Right lobe of liver (tissue), 6 donors: ENCODE measurements at regions not wholly inside any gene's neighbourhood (a gene's known extent, or its start where the extent isn't known, plus 50 kb on each side); places are given as distances from the start of the nearest gene placed in this dataset.
"Not testable (repeated sequence)": the region's sequence is repeated elsewhere in the genome, so short reads cannot be mapped to it uniquely, and the experiment has no call there.

Experiments
- ATAC-seq, 4 donors: fragments of 200-7000 bp; cut with Tn5 transposase; one replicate each; pipeline ENCODE4 v1.9.1; 2020; ENCODE audit warnings: mild to moderate bottlenecking in 4 of 4, moderate library complexity in 4 of 4
- DNase-seq, 3 donors: peaks; one replicate each; pipeline ENCODE4 v3.0.0-alpha.2; 2020
- H3K27ac ChIP-seq, 3 donors: fragments of 200-600 bp; one replicate each; pipeline ENCODE4 v1.8.0; 2022
- H3K27me3 ChIP-seq, 2 donors: fragments of 200-600 bp; one replicate each; pipeline ENCODE4 v1.8.0; 2022
- H3K36me3 ChIP-seq, 4 donors: fragments of 200-600 bp; sonication (generic) in 1 of 4; one replicate each; pipeline versions ENCODE4 v1.5.1 to v1.8.0; 2017 to 2022; ENCODE audit warnings: control low read depth in 1 of 4
- H3K4me1 ChIP-seq, 4 donors: fragments of 200-600 bp; sonication (generic) in 1 of 4; one replicate each; pipeline versions ENCODE4 v1.5.1 to v1.8.0; 2017 to 2022; ENCODE audit warnings: control low read depth in 1 of 4
- H3K4me3 ChIP-seq, 3 donors: fragments of 200-600 bp; one replicate each; pipeline ENCODE4 v1.8.0; 2022
- H3K9me3 ChIP-seq, 4 donors: fragments of 200-600 bp; sonication (generic) in 1 of 4; one replicate each; pipeline versions ENCODE4 v1.5.1 to v1.8.0; 2017 to 2022; ENCODE audit warnings: control low read depth in 1 of 4
- POLR2A ChIP-seq: fragments of 450-650 bp; IDR thresholded peaks from one replicate; pipeline ENCODE4 v1.6.1; 2017; ENCODE audit warnings: antibody characterized with exemption, mild to moderate bottlenecking
- WGBS: methylation state at CpG from one replicate; pipeline ENCODE4 v1.1.6; 2018; ENCODE audit warnings: low coverage, low lambda C conversion rate; ENCODE audit not compliant: insufficient coverage; ENCODE audit errors: missing lambda C conversion rate; 5-methylcytosine and 5-hydroxymethylcytosine counted together
- intact Hi-C, 2 donors: fragments of 100-400 bp; cut with DNase I; formaldehyde crosslinking; loops; one replicate each; pipeline versions ENCODE4 v1.11.2 to v1.14.1; 2022
- TF ChIP-seq, protein P1 (sequence below), 4 donors: fragments of 200-600 bp in 3 of 4; fragments of 450-650 bp in 1 of 4; IDR thresholded peaks; one replicate each; pipeline versions ENCODE4 v1.5.1 to v1.8.0; 2016 to 2022; ENCODE audit warnings: antibody characterized with exemption in 4 of 4, mild to moderate bottlenecking in 2 of 4
- donor health status: DM: no; HTN: yes; CAD: no.
- donor health status: DM: no; HTN: no; CAD: no.
- donor health status: DM: no; HTN: no; CAD: no.
- donor health status: DM: no; HTN: yes; CAD: no.
- donor health status: DM: no; HTN: yes; CAD: no.

DNA sequence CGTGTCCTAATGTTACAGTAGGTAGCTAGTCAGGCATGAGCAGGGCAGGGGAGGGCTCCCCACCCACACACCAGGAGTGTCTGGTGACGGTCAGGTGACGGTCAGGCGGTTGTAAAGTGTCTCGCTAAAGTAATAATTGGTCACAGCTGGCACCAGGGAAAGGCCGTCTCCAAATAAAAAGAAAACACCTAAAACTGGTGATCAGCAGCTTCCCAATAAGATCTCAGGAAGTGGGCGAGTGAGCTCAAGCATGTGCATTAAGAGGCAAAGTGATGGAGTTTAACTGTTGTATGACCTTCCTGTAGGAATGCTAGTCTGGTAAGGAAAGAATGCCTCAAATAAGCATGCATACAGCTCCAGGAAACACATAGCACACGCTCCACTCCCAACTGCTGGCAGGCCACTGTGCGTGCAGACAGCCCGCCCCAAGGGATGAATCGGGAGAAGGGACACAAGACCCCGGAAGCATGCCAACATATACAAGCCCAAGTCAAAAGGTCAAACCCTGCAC is 177.1 kb downstream of the RNF144A start:
- ATAC-seq = no peak

DNA sequence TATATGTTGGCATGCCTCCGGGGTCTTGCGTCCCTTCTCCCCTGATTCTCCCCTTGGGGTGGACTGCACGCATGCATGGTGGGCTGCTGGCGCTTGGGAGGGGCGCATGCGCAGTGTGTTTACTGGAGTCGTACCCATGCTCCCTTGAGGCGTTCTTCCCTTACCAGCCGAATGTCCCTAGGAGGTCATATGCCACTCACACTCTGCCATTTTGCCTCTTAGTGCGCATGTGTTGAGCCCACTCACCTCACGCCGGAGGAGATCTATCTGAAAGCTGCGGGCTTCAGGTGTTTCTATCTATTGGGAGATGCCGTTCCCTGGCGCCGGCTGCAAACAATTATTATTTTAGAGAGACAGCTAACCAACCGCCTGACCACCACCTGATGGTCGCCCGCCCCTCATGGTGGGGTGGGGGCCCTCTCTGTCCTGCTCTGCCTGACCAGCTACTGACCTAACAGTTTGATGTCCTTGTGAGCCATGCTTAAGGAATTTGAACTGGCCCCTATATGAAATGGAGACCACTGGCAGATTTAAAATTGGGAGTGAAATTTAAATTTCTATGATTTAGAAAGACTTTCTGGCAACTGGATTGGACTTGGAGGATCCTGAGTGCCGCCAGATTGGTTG is 179.6 kb downstream of the RNF144A start:
- 65% methylated on average over 11 of the region's 20 CpGs for WGBS
- DNase-seq (no peak), ATAC-seq (no peak)
- H3K4me3 ChIP-seq = no peak overlapping the region
- no peaks in the 10 kb centered on the region for H3K36me3 ChIP-seq
- intact Hi-C loops = no loop called here
- H3K4me1 ChIP-seq = no peaks in the 10 kb centered on the region
- TF ChIP-seq, protein P1, sequence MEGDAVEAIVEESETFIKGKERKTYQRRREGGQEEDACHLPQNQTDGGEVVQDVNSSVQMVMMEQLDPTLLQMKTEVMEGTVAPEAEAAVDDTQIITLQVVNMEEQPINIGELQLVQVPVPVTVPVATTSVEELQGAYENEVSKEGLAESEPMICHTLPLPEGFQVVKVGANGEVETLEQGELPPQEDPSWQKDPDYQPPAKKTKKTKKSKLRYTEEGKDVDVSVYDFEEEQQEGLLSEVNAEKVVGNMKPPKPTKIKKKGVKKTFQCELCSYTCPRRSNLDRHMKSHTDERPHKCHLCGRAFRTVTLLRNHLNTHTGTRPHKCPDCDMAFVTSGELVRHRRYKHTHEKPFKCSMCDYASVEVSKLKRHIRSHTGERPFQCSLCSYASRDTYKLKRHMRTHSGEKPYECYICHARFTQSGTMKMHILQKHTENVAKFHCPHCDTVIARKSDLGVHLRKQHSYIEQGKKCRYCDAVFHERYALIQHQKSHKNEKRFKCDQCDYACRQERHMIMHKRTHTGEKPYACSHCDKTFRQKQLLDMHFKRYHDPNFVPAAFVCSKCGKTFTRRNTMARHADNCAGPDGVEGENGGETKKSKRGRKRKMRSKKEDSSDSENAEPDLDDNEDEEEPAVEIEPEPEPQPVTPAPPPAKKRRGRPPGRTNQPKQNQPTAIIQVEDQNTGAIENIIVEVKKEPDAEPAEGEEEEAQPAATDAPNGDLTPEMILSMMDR (IDR thresholded peaks at IDR 0.05) = no peak
- no peak for TF ChIP-seq POLR2A
- H3K9me3 ChIP-seq = no peaks in the 10 kb centered on the region
- H3K27ac ChIP-seq = no peak overlapping the region
- H3K27me3 ChIP-seq = no peaks in the 10 kb centered on the region

More for the DNA sequence above, 177.1 kb downstream of the RNF144A start:
- Histone ChIP-seq H3K4me3 (no peak overlapping the region), H3K9me3 (no peaks in the 10 kb centered on the region), H3K27ac (no peak overlapping the region), H3K36me3 (no peaks in the 10 kb centered on the region), H3K27me3 (no peaks in the 10 kb centered on the region), H3K4me1 (no peaks in the 10 kb centered on the region)
- DNase-seq = no peak
- intact Hi-C loops = no loop called here
- TF ChIP-seq POLR2A = no peak
- TF ChIP-seq, protein P1 (IDR thresholded peaks at IDR 0.05) = no peak
- 59% methylated on average over 3 of the region's 12 CpGs for WGBS

DNA sequence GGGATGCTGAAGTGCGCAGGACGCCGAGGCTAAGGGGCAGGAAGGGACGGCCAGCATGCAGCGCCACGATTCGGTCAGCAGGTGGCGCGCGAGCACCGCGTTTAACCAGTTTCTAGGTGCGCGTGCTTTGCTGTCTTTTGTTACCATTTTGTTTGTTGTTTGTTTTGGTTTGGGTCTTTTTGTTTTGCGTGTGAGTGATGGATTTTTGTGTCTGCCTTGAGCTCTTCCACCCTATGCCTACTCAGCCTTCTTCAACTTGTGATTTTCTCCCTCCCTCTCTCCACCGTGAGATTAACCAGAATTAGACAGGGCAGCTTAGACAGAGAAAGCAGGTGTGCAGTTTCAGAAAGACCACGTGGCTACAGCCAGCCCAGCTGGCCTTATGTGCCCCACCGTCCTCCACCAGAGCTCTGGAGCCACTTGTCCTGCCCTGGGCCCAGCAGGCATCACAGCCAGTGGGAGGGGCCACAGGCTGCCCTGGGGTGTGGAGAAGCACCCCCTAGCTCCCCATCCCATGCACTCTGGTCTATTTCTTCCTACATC is 180.2 kb downstream of the RNF144A start:
- no peaks in the 10 kb centered on the region for H3K9me3 ChIP-seq
- H3K27me3 ChIP-seq = no peaks in the 10 kb centered on the region
- ATAC-seq (peak; percentile 96 to 99 (median 98)), DNase-seq (peak; percentile 73 to 80 (median 73))
- no peak overlapping the region for H3K27ac ChIP-seq
- no peak overlapping the region for H3K4me3 ChIP-seq
- no peaks in the 10 kb centered on the region for H3K4me1 ChIP-seq
- TF ChIP-seq, protein P1 (IDR thresholded peaks at IDR 0.05) = peak; percentile 90 to 98 (median 98)
- TF ChIP-seq POLR2A = no peak
- under 1% methylated on average over 17 of the region's 18 CpGs for WGBS
- intact Hi-C loops = no loop called here
- H3K36me3 ChIP-seq = no peaks in the 10 kb centered on the region

DNA sequence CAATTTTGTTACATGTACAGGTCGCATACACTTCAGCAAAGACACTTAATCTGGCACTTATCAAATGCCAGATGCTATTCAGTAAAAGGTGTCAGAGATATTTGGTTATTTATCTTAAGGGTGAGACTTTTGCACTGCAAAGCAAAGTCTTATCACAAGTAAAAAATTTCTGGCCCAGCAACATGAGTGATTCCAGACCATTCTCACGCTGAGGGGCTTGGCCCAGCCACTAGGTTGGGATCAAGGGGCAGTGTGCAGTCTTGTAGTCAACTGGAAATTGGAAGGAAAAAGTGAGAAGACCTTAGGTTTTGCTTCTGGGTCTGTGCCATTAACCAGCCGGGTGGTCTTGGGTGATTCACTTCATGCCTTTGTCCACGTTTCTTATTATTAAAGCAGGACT is 181.6 kb downstream of the RNF144A start:
- intact Hi-C loops = no loop called here
- Histone ChIP-seq H3K4me3 (no peak overlapping the region), H3K36me3 (no peaks in the 10 kb centered on the region), H3K4me1 (no peaks in the 10 kb centered on the region), H3K27me3 (no peaks in the 10 kb centered on the region), H3K9me3 (no peaks in the 10 kb centered on the region), H3K27ac (no peak overlapping the region)
- DNase-seq = no peak
- ATAC-seq = no peak
- no peak for TF ChIP-seq POLR2A
- TF ChIP-seq, protein P1 (IDR thresholded peaks at IDR 0.05) = no peak
- WGBS = 90% methylated on average over 4 of the region's 4 CpGs

DNA sequence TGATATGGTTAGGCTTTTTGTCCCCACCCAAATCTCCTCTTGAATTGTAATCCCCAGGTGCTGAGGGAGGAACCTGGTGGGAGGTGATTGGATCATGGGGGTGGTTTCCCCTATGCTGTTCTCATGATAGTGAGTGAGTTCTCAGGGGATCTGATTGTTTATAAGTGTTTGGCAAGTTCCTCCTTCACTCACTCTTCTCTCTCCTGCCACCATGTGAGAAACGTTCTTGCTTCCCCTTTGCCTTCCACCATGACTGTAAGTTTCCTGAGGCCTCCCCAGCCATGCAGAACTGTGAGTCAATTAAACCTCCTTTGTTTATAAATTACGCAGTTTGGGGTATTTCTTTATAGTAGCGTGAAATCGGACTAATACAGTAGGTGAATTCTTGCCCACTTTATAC is 182.5 kb downstream of the RNF144A start:
- H3K36me3 ChIP-seq, H3K27ac ChIP-seq, ATAC-seq, H3K4me1 ChIP-seq, H3K9me3 ChIP-seq, H3K27me3 ChIP-seq, H3K4me3 ChIP-seq, intact Hi-C loops, DNase-seq: not testable (repeated sequence)
- 64% methylated on average over 4 of the region's 4 CpGs for WGBS
